Activated B cell treated with CpG ODN at 0.5 μM for 24 hours (primary cell): ENCODE measurements at regions not wholly inside any gene's neighbourhood (a gene's known extent, or its start where the extent isn't known, plus 50 kb on each side); places are given as distances from the start of the nearest gene placed in this dataset.

ENCODE experiments used
- ATAC-seq: fragments of 200-7000 bp; cut with Tn5 transposase; one replicate; pipeline ENCODE4 v1.10.0; 2021; ENCODE audit warnings: low read depth, mild to moderate bottlenecking, moderate library complexity
- CTCF ChIA-PET: fragments of 350-600 bp; sonication (Branson Sonifier 250); formaldehyde crosslinking; loops from one replicate; lab custom pipeline; 2021; ENCODE audit warnings: antibody characterized with exemption; lab: Charles Lee
- POLR2A ChIA-PET: fragments of 350-600 bp; sonication (Branson Sonifier 250); formaldehyde crosslinking; loops from one replicate; lab custom pipeline; 2021; ENCODE audit warnings: antibody characterized with exemption; lab: Charles Lee
- DNase-seq: peaks from one replicate; pipeline ENCODE4 v3.0.0; 2022
- H3K27ac Mint-ChIP-seq: one replicate; pipeline ENCODE4 v1.8.0; 2020; ENCODE audit warnings: mixed read lengths
- H3K27me3 Mint-ChIP-seq: one replicate; pipeline ENCODE4 v1.8.0; 2021; ENCODE audit warnings: mixed read lengths
- H3K36me3 Mint-ChIP-seq: one replicate; pipeline ENCODE4 v1.8.0; 2021; ENCODE audit warnings: low read depth, mixed read lengths
- H3K4me1 Mint-ChIP-seq: one replicate; pipeline ENCODE4 v1.8.0; 2021; ENCODE audit warnings: mixed read lengths
- H3K4me3 Mint-ChIP-seq: one replicate; pipeline ENCODE4 v1.8.0; 2020; ENCODE audit warnings: mild to moderate bottlenecking, mixed read lengths
- H3K9me3 Mint-ChIP-seq: one replicate; pipeline ENCODE4 v1.8.0; 2020; ENCODE audit warnings: mixed read lengths
- CTCF ChIP-seq: fragments of 200-600 bp; IDR thresholded peaks from one replicate; pipeline ENCODE4 v1.8.0; 2022; ENCODE audit warnings: antibody characterized with exemption, mild to moderate bottlenecking
- intact Hi-C: fragments of 100-400 bp; cut with micrococcal nuclease; formaldehyde crosslinking; loops from one replicate; pipeline ENCODE4 v1.15.1; 2024

- H3K9me3 Mint-ChIP-seq, result no peaks in the 10 kb centered on the region
- no peak for TF ChIP-seq CTCF
- H3K27ac Mint-ChIP-seq, result no peak overlapping the region
- ATAC-seq (no peak), DNase-seq (no peak)
- ChIA-PET CTCF (no interaction called here), POLR2A (no interaction called here)
- H3K4me1 Mint-ChIP-seq, result no peaks in the 10 kb centered on the region
- intact Hi-C loops, result no loop called here
- no peak overlapping the region for H3K4me3 Mint-ChIP-seq
- H3K27me3 Mint-ChIP-seq, result no peaks in the 10 kb centered on the region
- no peaks in the 10 kb centered on the region for H3K36me3 Mint-ChIP-seq
Measured at GRCh38 chr15:36362509-36362915, 216.9 kb upstream of the CDIN1 start.

GRCh38 chr15:36363335-36363734 is 216.1 kb upstream of the CDIN1 start:
- ChIA-PET POLR2A (no interaction called here), CTCF (no interaction called here)
- ATAC-seq (no peak), DNase-seq (no peak)
- H3K4me1 Mint-ChIP-seq, result no peaks in the 10 kb centered on the region
- TF ChIP-seq CTCF, result no peak
- intact Hi-C loops, result no loop called here
- H3K27me3 Mint-ChIP-seq, result no peaks in the 10 kb centered on the region
- no peaks in the 10 kb centered on the region for H3K36me3 Mint-ChIP-seq
- H3K27ac Mint-ChIP-seq, result no peak overlapping the region
- no peaks in the 10 kb centered on the region for H3K9me3 Mint-ChIP-seq
- no peak overlapping the region for H3K4me3 Mint-ChIP-seq

- H3K36me3 Mint-ChIP-seq, result no peaks in the 10 kb centered on the region
Measured at GRCh38 chr15:36364377-36364776, 215.0 kb upstream of the CDIN1 start.

GRCh38 chr15:36365963-36366362 is 213.5 kb upstream of the CDIN1 start:
- intact Hi-C loops, result no loop called here
- Mint-ChIP-seq H3K4me3 (no peak overlapping the region), H3K27ac (no peak overlapping the region), H3K9me3 (peaks cover 2% of the 10 kb centered on the region), H3K36me3 (no peaks in the 10 kb centered on the region), H3K4me1 (no peaks in the 10 kb centered on the region), H3K27me3 (no peaks in the 10 kb centered on the region)
- no peak for ATAC-seq
- TF ChIP-seq CTCF, result no peak
- POLR2A ChIA-PET, result no interaction called here
- CTCF ChIA-PET, result no interaction called here
- DNase-seq, result no peak

More at GRCh38 chr15:36364377-36364776, 215.0 kb upstream of the CDIN1 start:
- Mint-ChIP-seq H3K4me1 (no peaks in the 10 kb centered on the region), H3K27ac (no peak overlapping the region), H3K9me3 (peaks cover 2% of the 10 kb centered on the region), H3K4me3 (no peak overlapping the region), H3K27me3 (no peaks in the 10 kb centered on the region)
- TF ChIP-seq CTCF, result no peak
- DNase-seq (no peak), ATAC-seq (no peak)
- ChIA-PET POLR2A (no interaction called here), CTCF (no interaction called here)
- intact Hi-C loops, result no loop called here

- peaks cover 2% of the 10 kb centered on the region for H3K9me3 Mint-ChIP-seq
- H3K27me3 Mint-ChIP-seq, result no peaks in the 10 kb centered on the region
- ChIA-PET CTCF (no interaction called here), POLR2A (no interaction called here)
- H3K36me3 Mint-ChIP-seq, result no peaks in the 10 kb centered on the region
- H3K27ac Mint-ChIP-seq, result no peak overlapping the region
- DNase-seq (no peak), ATAC-seq (no peak)
- H3K4me3 Mint-ChIP-seq, result no peak overlapping the region
- no peak for TF ChIP-seq CTCF
- intact Hi-C loops, result no loop called here
- no peaks in the 10 kb centered on the region for H3K4me1 Mint-ChIP-seq
Measured at GRCh38 chr15:36370051-36370730, 209.2 kb upstream of the CDIN1 start.
